ENCODE measurements at regions not wholly inside any gene's neighbourhood (a gene's known extent, or its start where the extent isn't known, plus 50 kb on each side); places are given as distances from the start of the nearest gene placed in this dataset.
"Not testable (repeated sequence)": the region's sequence is repeated elsewhere in the genome, so short reads cannot be mapped to it uniquely, and the experiment has no call there.

DNA sequence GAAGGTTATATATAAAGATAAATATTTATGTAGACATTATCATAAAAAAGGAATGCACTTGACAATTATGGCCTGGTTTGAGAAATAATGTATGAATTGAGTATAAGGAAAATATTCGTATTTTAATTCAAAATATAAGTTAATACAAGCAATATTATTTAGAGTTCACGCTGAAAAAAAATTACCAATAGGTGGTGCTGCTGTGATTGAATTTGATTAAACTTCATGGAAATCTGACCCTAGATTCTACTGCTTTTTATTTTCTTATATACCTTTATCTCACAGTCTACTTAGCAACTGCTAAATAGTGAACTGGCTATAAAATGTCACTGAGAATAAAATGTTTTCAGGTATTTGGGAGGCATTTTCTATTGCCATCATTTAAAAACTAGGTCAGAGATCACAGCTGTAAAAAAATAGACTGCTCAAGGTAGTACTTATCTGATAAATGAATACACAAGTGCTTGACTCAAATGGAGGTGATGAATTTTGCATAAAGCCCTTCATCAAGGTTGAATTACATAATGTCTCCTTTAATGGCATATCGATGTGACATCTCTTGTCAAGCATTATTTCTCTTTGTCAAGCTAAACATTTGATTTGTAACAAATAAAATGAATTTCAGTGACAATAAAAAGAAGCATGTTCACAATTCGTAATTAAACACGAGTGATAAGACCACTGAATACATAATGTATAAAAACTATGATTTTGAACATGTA is 1638.8 kb upstream of the PCDH7 start:
- DNase-seq (ENCODE audit: insufficient read length, low spot score) (peak; percentile 3), FAIRE-seq (no peak)

- FAIRE-seq, result no peak
- no peak for DNase-seq (ENCODE audit: insufficient read length, low spot score)
Measured at GRCh38 chr4:29082684-29083083, 1637.5 kb upstream of the PCDH7 start.

GRCh38 chr4:29085748-29086147 is 1634.4 kb upstream of the PCDH7 start:
- no peak for DNase-seq (ENCODE audit: insufficient read length, low spot score)
- FAIRE-seq, result no peak

DNA sequence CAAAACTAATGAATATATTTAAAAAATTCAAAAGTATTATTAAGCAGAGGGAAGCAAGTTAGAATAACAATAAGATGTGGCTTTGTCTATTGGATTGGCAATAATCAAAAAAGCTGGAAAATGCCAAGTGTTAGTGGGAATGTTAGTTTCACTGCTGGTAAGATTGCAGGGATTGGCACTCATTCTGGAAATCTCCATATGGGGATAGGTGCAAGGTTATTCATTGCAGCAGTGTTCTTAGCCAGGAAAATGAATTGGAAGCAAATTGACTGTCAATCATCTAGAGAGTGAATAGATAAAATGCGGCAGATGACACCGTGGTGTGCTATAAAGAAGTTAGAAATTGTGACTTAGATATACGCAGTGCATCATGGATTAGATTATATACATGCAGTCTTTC is 1615.5 kb upstream of the PCDH7 start:
- no peak for FAIRE-seq
- DNase-seq (ENCODE audit: insufficient read length, low spot score), result no peak

GRCh38 chr4:29113960-29114359 is 1606.2 kb upstream of the PCDH7 start:
- DNase-seq (ENCODE audit: insufficient read length, low spot score) (no peak), FAIRE-seq (no peak)

DNA sequence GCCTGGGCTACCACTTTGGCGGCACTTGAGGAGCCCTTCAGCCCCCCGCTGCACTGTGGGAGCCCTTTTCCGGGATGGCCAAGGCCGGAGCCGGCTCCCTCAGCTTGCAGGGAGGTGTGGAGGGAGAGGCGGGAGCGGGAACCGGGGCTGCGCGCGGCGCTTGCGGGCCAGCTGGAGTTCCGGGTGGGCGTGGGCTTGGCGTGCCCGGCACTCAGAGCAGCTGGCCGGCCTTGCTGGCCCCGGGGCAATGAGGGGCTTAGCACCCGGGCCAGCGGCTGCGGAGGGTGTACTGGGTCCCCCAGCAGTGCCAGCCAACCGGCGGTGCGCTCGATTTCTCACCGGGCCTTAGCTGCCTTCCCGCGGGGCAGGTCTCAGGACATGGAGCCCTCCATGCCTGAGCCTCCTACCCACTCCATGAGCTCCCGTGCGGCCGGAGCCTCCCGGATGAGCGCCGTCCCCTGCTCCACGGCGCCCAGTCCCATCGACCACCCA is 1602.9 kb upstream of the PCDH7 start:
- DNase-seq (ENCODE audit: insufficient read length, low spot score); FAIRE-seq: not testable (repeated sequence)

GRCh38 chr4:29121586-29121985 is 1598.6 kb upstream of the PCDH7 start:
- DNase-seq (ENCODE audit: insufficient read length, low spot score) (no peak), FAIRE-seq (no peak)

- no peak for DNase-seq (ENCODE audit: insufficient read length, low spot score)
- no peak for FAIRE-seq
Measured at GRCh38 chr4:29128810-29129209, 1591.4 kb upstream of the PCDH7 start.

DNA sequence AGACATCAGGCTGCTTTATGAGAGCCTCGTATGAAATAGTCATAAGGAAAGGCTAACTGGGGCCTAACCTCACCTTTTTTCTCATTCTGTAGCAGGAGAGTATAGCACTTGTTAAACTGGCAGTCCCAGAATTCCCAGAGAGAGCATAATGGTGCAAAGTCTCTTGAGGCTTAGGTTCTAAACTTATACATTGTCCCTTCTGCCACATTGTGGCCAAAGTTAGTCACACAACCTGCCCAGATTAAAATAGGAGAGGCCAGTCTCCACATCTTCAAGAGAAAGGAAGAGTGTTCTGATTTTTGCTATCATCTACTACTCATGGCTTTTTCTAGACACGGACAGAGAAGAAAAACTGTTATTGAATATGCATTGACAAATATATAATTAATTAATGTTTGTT is 1588.9 kb upstream of the PCDH7 start:
- no peak for DNase-seq (ENCODE audit: insufficient read length, low spot score)
- no peak for FAIRE-seq

DNA sequence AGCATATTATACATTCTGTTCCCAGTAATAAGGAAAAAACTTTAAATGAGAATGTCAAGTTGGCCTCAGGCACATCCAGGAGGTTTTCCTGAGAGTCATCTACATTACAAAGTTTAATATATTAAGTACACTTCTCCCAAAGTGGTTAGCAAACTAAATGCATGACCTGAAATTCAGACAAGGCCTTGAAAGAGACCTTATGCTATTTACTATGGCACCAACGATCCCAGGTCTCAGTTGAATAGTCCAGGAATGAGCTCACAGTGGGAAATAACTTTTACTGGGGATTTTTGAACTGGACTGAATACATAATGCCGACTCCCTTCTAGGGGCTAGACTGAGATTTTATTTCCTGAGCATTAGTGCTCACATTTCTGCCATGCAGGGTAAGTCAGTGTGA is 1577.5 kb upstream of the PCDH7 start:
- FAIRE-seq, result no peak
- no peak for DNase-seq (ENCODE audit: insufficient read length, low spot score)

GRCh38 chr4:29151584-29151983 is 1568.6 kb upstream of the PCDH7 start:
- FAIRE-seq, result no peak
- DNase-seq (ENCODE audit: insufficient read length, low spot score), result no peak

- FAIRE-seq (no peak), DNase-seq (ENCODE audit: insufficient read length, low spot score) (no peak)
Measured at GRCh38 chr4:29153642-29154041, 1566.5 kb upstream of the PCDH7 start.

DNA sequence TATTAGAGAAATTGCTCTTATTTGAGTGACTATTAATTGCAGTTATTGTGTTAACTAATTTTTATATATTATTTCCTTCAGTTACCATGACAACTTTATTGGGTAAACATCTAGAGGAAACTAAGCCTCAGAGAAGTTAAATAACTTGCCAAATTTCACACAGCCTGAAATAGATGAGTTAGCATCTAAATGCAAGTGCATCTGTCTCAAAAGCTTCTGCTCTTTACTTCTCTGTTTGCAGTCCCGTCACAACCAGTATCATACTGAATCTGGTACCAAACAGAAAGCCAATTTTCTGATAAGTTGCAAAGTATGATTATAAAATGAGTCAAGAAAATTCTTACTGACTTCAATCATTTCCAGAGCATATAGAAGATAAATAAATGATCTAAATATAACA is 1544.9 kb upstream of the PCDH7 start:
- FAIRE-seq (no peak), DNase-seq (ENCODE audit: insufficient read length, low spot score) (no peak)

DNA sequence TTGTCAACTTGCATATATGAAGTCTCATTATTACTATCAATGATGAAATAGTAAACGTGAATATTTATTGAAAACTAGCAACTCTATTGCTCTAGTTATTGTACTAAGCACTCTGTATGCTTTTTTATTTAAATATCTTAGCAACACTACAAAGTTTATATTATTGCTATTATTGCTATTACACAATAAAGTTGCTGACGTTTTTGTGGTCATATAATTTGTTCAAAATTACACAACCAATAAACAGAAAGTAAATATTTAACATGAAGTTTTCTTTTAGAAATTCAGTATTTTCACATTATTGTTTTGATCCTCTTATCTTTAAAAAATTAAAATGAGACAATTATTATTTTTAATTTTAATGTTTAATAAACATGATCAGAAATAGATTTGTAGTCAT is 1521.1 kb upstream of the PCDH7 start:
- FAIRE-seq (no peak), DNase-seq (ENCODE audit: insufficient read length, low spot score) (no peak)

- DNase-seq (ENCODE audit: insufficient read length, low spot score), result no peak
- FAIRE-seq, result no peak
Measured at GRCh38 chr4:29199485-29199884, 1520.7 kb upstream of the PCDH7 start.

DNA sequence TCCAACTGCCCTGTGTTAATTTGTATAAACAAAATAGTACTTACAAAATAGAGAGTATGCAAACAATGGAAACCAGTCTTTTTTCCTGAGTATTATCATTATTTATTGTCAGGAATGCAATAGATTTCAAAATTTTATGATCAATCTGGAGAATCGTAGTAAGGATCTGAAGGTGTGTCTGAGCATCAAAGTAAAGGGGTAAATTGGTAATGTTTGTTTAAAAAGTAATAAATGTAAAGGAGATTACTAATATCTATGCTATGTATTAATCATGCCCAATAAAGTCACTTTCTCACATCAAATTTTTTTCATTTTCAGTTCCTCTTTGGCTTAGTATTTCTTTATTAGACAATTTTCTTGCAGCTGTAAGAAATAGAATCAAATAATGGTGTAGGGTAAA is 1507.1 kb upstream of the PCDH7 start:
- DNase-seq (ENCODE audit: insufficient read length, low spot score), result no peak

GRCh38 chr4:29220761-29221160 is 1499.4 kb upstream of the PCDH7 start:
- DNase-seq (ENCODE audit: insufficient read length, low spot score), result peak; percentile 3
- no peak for FAIRE-seq

More for the DNA sequence above, 1507.1 kb upstream of the PCDH7 start:
- no peak for FAIRE-seq

- FAIRE-seq, result no peak
Measured at GRCh38 chr4:29224911-29225310, 1495.3 kb upstream of the PCDH7 start.

GRCh38 chr4:29240641-29241040 is 1479.5 kb upstream of the PCDH7 start:
- no peak for FAIRE-seq
- DNase-seq (ENCODE audit: insufficient read length, low spot score), result no peak

More at GRCh38 chr4:29224911-29225310, 1495.3 kb upstream of the PCDH7 start:
- DNase-seq (ENCODE audit: insufficient read length, low spot score), result no peak

DNA sequence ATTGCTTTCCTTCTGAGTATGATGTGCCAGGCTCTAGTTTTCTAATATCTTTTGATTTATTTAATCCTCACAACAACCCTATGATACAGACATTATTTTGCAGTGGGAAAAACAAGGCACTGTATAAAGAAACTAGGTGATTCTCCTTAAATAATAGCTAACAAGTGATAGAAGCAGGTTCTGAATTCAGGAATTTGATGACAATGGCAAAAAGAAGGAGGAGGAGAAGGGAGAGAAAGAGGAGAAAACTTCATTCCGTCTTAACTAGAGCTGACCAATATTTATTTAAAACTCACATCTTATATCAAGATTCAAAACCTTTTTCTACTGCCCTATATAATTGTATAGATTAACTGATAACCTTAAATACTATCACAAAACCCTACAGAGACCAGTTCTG is 1477.1 kb upstream of the PCDH7 start:
- no peak for FAIRE-seq

GRCh38 chr4:29243851-29244250 is 1476.3 kb upstream of the PCDH7 start:
- FAIRE-seq, result no peak
- no peak for DNase-seq (ENCODE audit: insufficient read length, low spot score)

More for the DNA sequence above, 1477.1 kb upstream of the PCDH7 start:
- no peak for DNase-seq (ENCODE audit: insufficient read length, low spot score)

DNA sequence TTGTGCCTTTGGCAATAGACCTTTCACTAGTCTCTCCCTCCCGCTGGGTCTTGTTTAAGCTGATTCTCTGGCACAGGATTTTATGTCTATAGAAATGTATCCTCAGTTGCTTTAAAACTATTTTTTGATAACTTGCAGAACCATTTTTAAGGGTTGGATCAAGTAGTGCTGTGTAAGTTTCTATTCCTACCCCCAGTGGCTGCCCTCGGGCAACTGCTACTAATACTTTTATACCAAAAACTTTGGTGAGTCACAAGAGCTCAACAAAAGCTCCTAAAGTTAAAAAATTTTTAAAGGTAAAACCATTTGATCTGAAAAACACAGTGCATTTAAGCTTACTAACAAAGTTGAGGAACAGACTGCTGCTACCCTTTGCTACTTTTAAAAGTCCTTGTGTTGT is 1460.6 kb upstream of the PCDH7 start:
- FAIRE-seq, result no peak

DNA sequence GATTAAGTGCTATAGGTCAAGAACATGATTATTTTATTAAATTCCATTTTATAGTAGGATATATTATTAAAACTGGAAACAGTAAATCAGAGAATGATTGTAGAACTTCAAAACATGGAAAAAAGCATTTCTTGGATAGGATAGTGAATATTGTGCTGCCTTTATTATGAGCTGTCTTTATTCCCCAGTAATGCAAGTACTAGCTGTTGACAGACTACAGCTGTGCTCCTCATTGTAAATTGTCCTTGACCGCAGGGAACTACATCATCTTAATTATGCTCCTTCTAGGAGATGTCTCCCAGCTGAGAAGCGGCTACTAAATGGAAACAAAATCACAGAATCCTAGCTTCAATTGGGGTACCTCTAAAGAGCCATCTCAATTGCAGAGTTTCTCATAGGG is 1457.2 kb upstream of the PCDH7 start:
- DNase-seq (ENCODE audit: insufficient read length, low spot score) (no peak), FAIRE-seq (no peak)

More for the DNA sequence above, 1460.6 kb upstream of the PCDH7 start:
- DNase-seq (ENCODE audit: insufficient read length, low spot score), result no peak

Measured in HTR-8/SVneo (cell line).